ENCODE measurements at regions not wholly inside any gene's neighbourhood (a gene's known extent, or its start where the extent isn't known, plus 50 kb on each side); places are given as distances from the start of the nearest gene placed in this dataset.
"Not testable (repeated sequence)": the region's sequence is repeated elsewhere in the genome, so short reads cannot be mapped to it uniquely, and the experiment has no call there.

DNA sequence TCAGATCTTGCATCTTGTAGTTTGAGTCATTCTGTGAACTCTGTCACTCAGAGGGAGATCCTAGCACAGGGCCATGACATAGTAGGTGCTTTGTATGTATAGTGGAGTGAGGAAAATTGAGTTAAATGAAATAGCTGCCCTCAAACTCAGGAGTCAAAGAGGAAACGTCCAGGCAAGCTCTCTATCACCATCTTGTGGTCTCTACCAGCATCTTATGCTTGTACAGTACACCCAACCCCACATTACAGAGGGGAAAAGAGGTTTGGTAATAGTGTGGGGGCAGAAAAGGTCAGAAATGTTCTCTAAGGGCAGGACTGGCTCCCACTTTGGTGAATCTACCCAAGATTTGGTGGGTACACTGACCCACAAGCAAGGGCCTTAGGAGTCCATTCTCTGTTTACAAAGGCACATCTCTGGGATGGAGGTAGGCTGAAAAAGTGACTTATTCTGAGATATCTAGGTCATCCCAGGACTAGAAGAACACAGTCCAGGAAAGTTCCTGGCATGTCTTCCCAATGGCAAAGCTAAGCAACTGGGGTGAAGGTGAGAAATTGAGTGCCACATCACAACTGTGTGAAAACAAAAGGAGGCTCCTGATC is 131.8 kb downstream of the OR13H1 start:
- H3K27me3 ChIP-seq (ENCODE audit: control insufficient read depth, insufficient read depth, low read length): no peaks in the 10 kb centered on the region
- no peak overlapping the region for H3K4me3 ChIP-seq (ENCODE audit: low read depth, low read length)
- no peaks in the 10 kb centered on the region for H3K36me3 ChIP-seq (ENCODE audit: control insufficient read depth, insufficient read depth, low read length)
- ChIA-PET POLR2A (no interaction called here), CTCF (no interaction called here)
- DNase-seq (ENCODE audit: low read depth): no peak
- TF ChIP-seq CTCF (IDR thresholded peaks at IDR 0.05; ENCODE audit: insufficient read depth, low read depth, low read length): peak; percentile 32; the same call in 1 of the 2 replicates

DNA sequence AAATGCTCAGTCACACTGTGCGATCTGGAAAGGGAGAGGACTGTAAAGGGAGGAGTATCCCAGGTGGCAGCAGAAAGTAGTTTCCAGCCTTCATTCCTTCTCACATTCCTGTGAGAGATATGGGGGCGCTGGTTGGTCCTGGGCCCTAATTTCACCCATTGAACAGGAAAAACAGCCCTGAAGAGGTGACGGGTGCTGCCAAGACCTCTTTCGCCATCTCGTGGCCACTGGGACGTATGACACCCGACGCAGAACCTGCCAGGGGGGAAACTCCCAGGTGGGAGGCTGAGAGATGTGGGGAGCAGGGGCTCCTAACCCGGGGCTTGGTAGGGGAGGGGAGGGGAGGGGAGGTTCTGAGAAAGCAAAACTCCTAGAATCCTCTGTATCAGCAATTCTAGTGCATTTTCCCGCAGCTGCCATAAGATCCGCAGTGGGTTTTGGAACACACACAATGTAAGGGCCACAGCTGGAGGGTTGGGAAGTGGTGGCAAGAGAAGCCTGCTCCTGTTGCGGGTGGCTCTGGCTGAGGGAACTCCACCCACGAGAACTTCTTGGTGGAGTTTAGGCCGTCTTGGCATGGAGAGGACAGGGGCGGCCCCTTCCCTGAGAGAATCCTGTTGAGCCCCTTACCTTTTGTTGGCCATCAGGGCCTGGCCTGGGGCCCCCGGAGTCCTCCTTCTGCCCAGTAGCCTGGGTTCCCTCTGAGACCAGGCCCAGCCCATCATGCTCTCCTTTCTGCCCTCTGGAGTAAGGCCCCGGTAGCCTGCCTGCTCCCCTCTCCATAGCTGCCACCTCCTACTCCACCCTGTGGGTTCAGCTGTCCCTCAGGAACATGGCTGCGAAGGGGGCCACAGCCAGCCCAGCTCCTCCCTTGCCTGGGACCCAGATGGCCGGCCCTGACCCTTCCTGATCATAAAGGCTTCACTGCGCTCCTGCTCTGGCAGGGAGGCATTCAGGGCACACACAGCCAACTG is 134.1 kb downstream of the OR13H1 start:
- H3K4me3 ChIP-seq (ENCODE audit: low read depth, low read length): no peak overlapping the region
- H3K36me3 ChIP-seq (ENCODE audit: control insufficient read depth, insufficient read depth, low read length): no peaks in the 10 kb centered on the region
- ChIA-PET CTCF (interaction anchor here (0.9 kb wide), 1 partner anchor 9 kb away, joined by 4 read pairs; no protein-coding TSS in a partner anchor), POLR2A (no interaction called here)
- no peak for DNase-seq (ENCODE audit: low read depth)
- TF ChIP-seq CTCF (IDR thresholded peaks at IDR 0.05; ENCODE audit: insufficient read depth, low read depth, low read length): peak; percentile 55
- H3K27me3 ChIP-seq (ENCODE audit: control insufficient read depth, insufficient read depth, low read length): no peaks in the 10 kb centered on the region

DNA sequence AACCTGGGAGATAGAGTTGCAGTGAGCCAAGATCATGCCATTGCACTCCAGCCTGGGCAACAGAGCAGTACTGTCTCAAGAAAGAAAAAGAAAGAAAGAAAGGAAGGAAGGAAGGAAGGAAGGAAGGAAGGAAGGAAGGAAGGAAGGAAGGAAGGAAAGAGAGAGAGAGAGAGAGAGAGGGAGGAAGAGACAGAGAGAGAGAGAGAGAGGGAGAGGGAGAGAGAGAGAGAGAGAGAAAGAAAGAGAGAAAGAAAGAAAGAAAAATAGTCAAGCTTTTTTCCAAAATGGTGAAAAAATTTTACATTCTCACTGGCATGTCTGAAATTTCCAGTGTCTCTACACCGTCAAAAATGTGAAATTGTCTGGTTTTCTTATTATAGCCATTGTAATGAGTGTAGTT is 138.9 kb downstream of the OR13H1 start:
- H3K4me3 ChIP-seq (ENCODE audit: low read depth, low read length); H3K27me3 ChIP-seq (ENCODE audit: control insufficient read depth, insufficient read depth, low read length); DNase-seq (ENCODE audit: low read depth); CTCF ChIA-PET; H3K36me3 ChIP-seq (ENCODE audit: control insufficient read depth, insufficient read depth, low read length); POLR2A ChIA-PET: not testable (repeated sequence)

DNA sequence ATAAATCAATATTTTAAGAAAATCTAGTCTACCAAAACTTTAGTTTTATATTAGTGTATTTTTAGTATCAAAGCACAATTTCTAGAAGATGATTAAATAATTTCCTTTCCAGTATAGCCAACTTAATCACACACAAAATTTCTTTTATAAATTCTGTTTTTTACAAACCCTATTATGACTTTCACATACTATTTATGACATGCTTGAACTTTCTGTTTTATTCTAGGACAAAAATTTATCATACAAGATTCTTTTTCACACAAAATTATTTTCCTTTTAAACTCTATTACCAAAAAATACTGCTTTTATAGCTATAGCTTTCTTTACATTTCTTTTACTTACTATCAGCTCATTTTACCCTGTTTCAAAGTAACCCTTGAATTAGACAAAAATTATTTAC is 149.5 kb downstream of the OR13H1 start:
- no peak for TF ChIP-seq CTCF (IDR thresholded peaks at IDR 0.05; ENCODE audit: insufficient read depth, low read depth, low read length)
- no peaks in the 10 kb centered on the region for H3K27me3 ChIP-seq (ENCODE audit: control insufficient read depth, insufficient read depth, low read length)
- no peak for DNase-seq (ENCODE audit: low read depth)
- ChIA-PET CTCF (no interaction called here), POLR2A (no interaction called here)
- no peak overlapping the region for H3K4me3 ChIP-seq (ENCODE audit: low read depth, low read length)
- no peaks in the 10 kb centered on the region for H3K36me3 ChIP-seq (ENCODE audit: control insufficient read depth, insufficient read depth, low read length)

GRCh38 chrX:131696989-131697388 is 153.1 kb downstream of the OR13H1 start:
- H3K4me3 ChIP-seq (ENCODE audit: low read depth, low read length); DNase-seq (ENCODE audit: low read depth); POLR2A ChIA-PET; H3K27me3 ChIP-seq (ENCODE audit: control insufficient read depth, insufficient read depth, low read length); H3K36me3 ChIP-seq (ENCODE audit: control insufficient read depth, insufficient read depth, low read length); CTCF ChIA-PET: not testable (repeated sequence)

- Histone ChIP-seq H3K4me3 (ENCODE audit: low read depth, low read length) (no peak overlapping the region), H3K27me3 (ENCODE audit: control insufficient read depth, insufficient read depth, low read length) (no peaks in the 10 kb centered on the region), H3K36me3 (ENCODE audit: control insufficient read depth, insufficient read depth, low read length) (no peaks in the 10 kb centered on the region)
- TF ChIP-seq CTCF (IDR thresholded peaks at IDR 0.05; ENCODE audit: insufficient read depth, low read depth, low read length): no peak
- CTCF ChIA-PET: no interaction called here
- DNase-seq (ENCODE audit: low read depth): no peak
- POLR2A ChIA-PET: no interaction called here
Observed at GRCh38 chrX:131703646-131704045, 159.8 kb downstream of the OR13H1 start.
